HepG2 (cell line): ENCODE measurements at regions not wholly inside any gene's neighbourhood (a gene's known extent, or its start where the extent isn't known, plus 50 kb on each side); places are given as distances from the start of the nearest gene placed in this dataset.

ENCODE experiments used
- RFXAP ChIP-seq: sonication (generic); formaldehyde crosslinking; IDR thresholded peaks from 2 replicates; pipeline ENCODE4 v1.4.0; 2020; ENCODE audit warnings: missing genetic modification reagents, borderline replicate concordance
- U2AF1 ChIP-seq: fragments of 200-400 bp; formaldehyde crosslinking; optimal IDR thresholded peaks from 2 replicates; pipeline ENCODE3; 2017; ENCODE audit warnings: mild to moderate bottlenecking, low read depth, low read length
- TF ChIP-seq, protein P1 (sequence below): sonication (generic); formaldehyde crosslinking; IDR thresholded peaks from 2 replicates; pipeline ENCODE4 v1.5.0; 2020; ENCODE audit warnings: mild to moderate bottlenecking, missing genetic modification reagents, moderate library complexity

DNA sequence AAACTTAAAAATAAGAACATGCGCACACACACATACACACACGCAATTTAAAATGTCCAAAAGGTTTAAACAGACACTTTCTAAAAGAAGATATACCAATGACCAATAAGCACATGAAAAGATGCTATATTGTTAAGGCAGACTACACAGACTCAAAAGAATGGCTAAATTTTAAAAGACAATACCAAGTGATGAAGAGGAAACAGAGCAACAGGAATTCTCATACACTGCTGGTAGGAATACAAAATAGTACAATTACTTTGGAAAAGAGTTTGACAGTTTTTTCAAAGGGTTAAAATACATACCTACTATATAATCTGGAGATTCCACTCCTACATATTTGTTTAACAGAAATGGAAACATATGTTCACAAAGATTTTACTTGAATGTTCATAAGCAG lies 239.6 kb upstream of the SAMSN1 start:
- TF ChIP-seq, protein P1, sequence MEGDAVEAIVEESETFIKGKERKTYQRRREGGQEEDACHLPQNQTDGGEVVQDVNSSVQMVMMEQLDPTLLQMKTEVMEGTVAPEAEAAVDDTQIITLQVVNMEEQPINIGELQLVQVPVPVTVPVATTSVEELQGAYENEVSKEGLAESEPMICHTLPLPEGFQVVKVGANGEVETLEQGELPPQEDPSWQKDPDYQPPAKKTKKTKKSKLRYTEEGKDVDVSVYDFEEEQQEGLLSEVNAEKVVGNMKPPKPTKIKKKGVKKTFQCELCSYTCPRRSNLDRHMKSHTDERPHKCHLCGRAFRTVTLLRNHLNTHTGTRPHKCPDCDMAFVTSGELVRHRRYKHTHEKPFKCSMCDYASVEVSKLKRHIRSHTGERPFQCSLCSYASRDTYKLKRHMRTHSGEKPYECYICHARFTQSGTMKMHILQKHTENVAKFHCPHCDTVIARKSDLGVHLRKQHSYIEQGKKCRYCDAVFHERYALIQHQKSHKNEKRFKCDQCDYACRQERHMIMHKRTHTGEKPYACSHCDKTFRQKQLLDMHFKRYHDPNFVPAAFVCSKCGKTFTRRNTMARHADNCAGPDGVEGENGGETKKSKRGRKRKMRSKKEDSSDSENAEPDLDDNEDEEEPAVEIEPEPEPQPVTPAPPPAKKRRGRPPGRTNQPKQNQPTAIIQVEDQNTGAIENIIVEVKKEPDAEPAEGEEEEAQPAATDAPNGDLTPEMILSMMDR (CRISPR knock-in tag): no peak
- TF ChIP-seq RFXAP (CRISPR knock-in tag): no peak
- TF ChIP-seq U2AF1: no peak
